Peyer's patch (tissue), 4 donors: ENCODE measurements at regions not wholly inside any gene's neighbourhood (a gene's known extent, or its start where the extent isn't known, plus 50 kb on each side); places are given as distances from the start of the nearest gene placed in this dataset.

Source experiments
- POLR2A ChIP-seq, 2 donors: fragments of 450-650 bp; IDR thresholded peaks; one replicate each; pipeline ENCODE4 v1.5.1; 2017; ENCODE audit warnings: antibody characterized with exemption in 2 of 2, mild to moderate bottlenecking in 2 of 2, moderate library complexity in 2 of 2
- TF ChIP-seq, protein P1 (sequence below), 6 experiments: fragments of 450-650 bp in 4 of 6; fragments of 200-600 bp in 2 of 6; sonication (generic) in 1 of 6; IDR thresholded peaks; one replicate each; pipeline ENCODE4 v1.5.1; 2017 to 2019; ENCODE audit warnings: antibody characterized with exemption in 6 of 6, mild to moderate bottlenecking in 3 of 6, moderate library complexity in 1 of 6

GRCh38 chr10:52542906-52543305, 228.8 kb downstream of the DKK1 start:
- TF ChIP-seq, protein P1, sequence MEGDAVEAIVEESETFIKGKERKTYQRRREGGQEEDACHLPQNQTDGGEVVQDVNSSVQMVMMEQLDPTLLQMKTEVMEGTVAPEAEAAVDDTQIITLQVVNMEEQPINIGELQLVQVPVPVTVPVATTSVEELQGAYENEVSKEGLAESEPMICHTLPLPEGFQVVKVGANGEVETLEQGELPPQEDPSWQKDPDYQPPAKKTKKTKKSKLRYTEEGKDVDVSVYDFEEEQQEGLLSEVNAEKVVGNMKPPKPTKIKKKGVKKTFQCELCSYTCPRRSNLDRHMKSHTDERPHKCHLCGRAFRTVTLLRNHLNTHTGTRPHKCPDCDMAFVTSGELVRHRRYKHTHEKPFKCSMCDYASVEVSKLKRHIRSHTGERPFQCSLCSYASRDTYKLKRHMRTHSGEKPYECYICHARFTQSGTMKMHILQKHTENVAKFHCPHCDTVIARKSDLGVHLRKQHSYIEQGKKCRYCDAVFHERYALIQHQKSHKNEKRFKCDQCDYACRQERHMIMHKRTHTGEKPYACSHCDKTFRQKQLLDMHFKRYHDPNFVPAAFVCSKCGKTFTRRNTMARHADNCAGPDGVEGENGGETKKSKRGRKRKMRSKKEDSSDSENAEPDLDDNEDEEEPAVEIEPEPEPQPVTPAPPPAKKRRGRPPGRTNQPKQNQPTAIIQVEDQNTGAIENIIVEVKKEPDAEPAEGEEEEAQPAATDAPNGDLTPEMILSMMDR (IDR thresholded peaks at IDR 0.05) = no peak
- TF ChIP-seq POLR2A (IDR thresholded peaks at IDR 0.05) = no peak
